A549 (cell line): ENCODE measurements at regions not wholly inside any gene's neighbourhood (a gene's known extent, or its start where the extent isn't known, plus 50 kb on each side); places are given as distances from the start of the nearest gene placed in this dataset.

Source experiments
- ATAC-seq, 2 experiments: fragments of 200-7000 bp in 1 of 2; fragments of >200 bp in 1 of 2; cut with Nextera tagmentation in 1 of 2; cut with Tn5 transposase in 1 of 2; 3 replicates each; pipeline versions ENCODE4 v1.8.0 to v1.9.1; 2018 to 2020; ENCODE audit warnings: mild to moderate bottlenecking in 1 of 2, moderate library complexity in 1 of 2
- CTCF ChIA-PET: fragments of 300-600 bp; sonication (Branson Sonifier 250); formaldehyde crosslinking; extraction: SDS; loops from one replicate; lab custom pipeline; 2021; ENCODE audit warnings: antibody characterized with exemption, inconsistent platforms; lab: Yijun Ruan, JAX
- POLR2A ChIA-PET: fragments of 350-600 bp; formaldehyde crosslinking; extraction: SDS; loops from one replicate; lab custom pipeline; 2021; ENCODE audit warnings: antibody characterized with exemption, inconsistent platforms; lab: Yijun Ruan, JAX
- DNase-seq, 2 experiments: peaks; one replicate each; pipeline versions ENCODE4 v3.0.0 to v3.0.0-alpha.2; 2011 to 2016; ENCODE audit warnings: low read depth in 1 of 2, low spot score in 1 of 2
- FAIRE-seq: peaks from 2 replicates; lab custom pipeline; 2011; peaks lifted over from hg19 to GRCh38; lab: Jason Lieb, UNC
- H3K27ac ChIP-seq, 2 experiments: fragments of >200 bp; sonication (Bioruptor Twin); formaldehyde crosslinking; 3 replicates each; pipeline ENCODE4 v1.5.1; 2016 to 2017
- H3K4me1 ChIP-seq: fragments of >200 bp; sonication (Bioruptor Twin); formaldehyde crosslinking; 3 replicates; pipeline ENCODE4 v1.6.1; 2016
- H3K4me2 ChIP-seq: fragments of >200 bp; sonication (Bioruptor Twin); formaldehyde crosslinking; 3 replicates; pipeline ENCODE4 v1.6.1; 2016
- H3K4me3 ChIP-seq: fragments of >200 bp; sonication (Bioruptor Twin); formaldehyde crosslinking; 3 replicates; pipeline ENCODE4 v1.5.1; 2016
- H3K9me3 ChIP-seq: fragments of >200 bp; sonication (Bioruptor Twin); formaldehyde crosslinking; 3 replicates; pipeline ENCODE4 v1.6.1; 2016
- ATOH8 ChIP-seq: fragments of 250-450 bp; sonication (Bioruptor Pico); IDR thresholded peaks from 2 replicates; pipeline ENCODE4 v1.5.0; 2020; ENCODE audit warnings: low read depth, mild to moderate bottlenecking, moderate library complexity
- BHLHE40 ChIP-seq: IDR thresholded peaks from 2 replicates; pipeline ENCODE4 v1.6.1; 2012; ENCODE audit warnings: low read depth, low read length, inconsistent platforms
- ELK1 ChIP-seq: fragments of 150-350 bp; IDR thresholded peaks from 2 replicates; pipeline ENCODE4 v1.6.1; 2014; ENCODE audit warnings: low read depth, mild to moderate bottlenecking, low read length
- FOSB ChIP-seq: fragments of 250-450 bp; sonication (Bioruptor Pico); IDR thresholded peaks from 2 replicates; pipeline ENCODE4 v1.5.0; 2020; ENCODE audit warnings: mild to moderate bottlenecking, moderate library complexity
- GATA3 ChIP-seq: IDR thresholded peaks from 2 replicates; pipeline ENCODE4 v1.6.1; 2012; ENCODE audit warnings: borderline replicate concordance
- HEYL ChIP-seq: fragments of 250-450 bp; sonication (Bioruptor Pico); IDR thresholded peaks from 2 replicates; pipeline ENCODE4 v1.8.0; 2021; ENCODE audit warnings: mild to moderate bottlenecking, moderate library complexity
- HOXA7 ChIP-seq: fragments of 250-450 bp; sonication (Bioruptor Pico); IDR thresholded peaks from 2 replicates; pipeline ENCODE4 v1.5.0; 2020; ENCODE audit warnings: mild to moderate bottlenecking, moderate library complexity
- HOXB13 ChIP-seq: fragments of 250-450 bp; sonication (Bioruptor Pico); IDR thresholded peaks from 2 replicates; pipeline ENCODE4 v1.5.0; 2020; ENCODE audit warnings: low read depth, mild to moderate bottlenecking, moderate library complexity
- JUNB ChIP-seq: fragments of >200 bp; sonication (Bioruptor Twin); formaldehyde crosslinking; IDR thresholded peaks from 2 replicates; pipeline ENCODE4 v1.6.1; 2016
- KDM1A ChIP-seq: fragments of 200-600 bp; sonication (generic); IDR thresholded peaks from 2 replicates; pipeline ENCODE4 v1.6.1; 2016; ENCODE audit warnings: low read depth, mild to moderate bottlenecking
- MAFK ChIP-seq: fragments of 450-650 bp; IDR thresholded peaks from 2 replicates; pipeline ENCODE4 v1.6.1; 2014; ENCODE audit not compliant: partially characterized antibody
- MAZ ChIP-seq: fragments of 150-350 bp; IDR thresholded peaks from 2 replicates; pipeline ENCODE4 v1.6.1; 2014; ENCODE audit warnings: antibody characterized with exemption, low read depth, low read length, borderline replicate concordance
- MYC ChIP-seq: IDR thresholded peaks from 2 replicates; pipeline ENCODE4 v1.6.1; 2012; ENCODE audit warnings: mild to moderate bottlenecking, inconsistent platforms, low read length, improper control_type of control experiment, borderline replicate concordance
- NR3C1 ChIP-seq: fragments of >200 bp; sonication (Bioruptor Twin); formaldehyde crosslinking; IDR thresholded peaks from 3 replicates; pipeline ENCODE4 v1.6.1; 2017
- PBX3 ChIP-seq: IDR thresholded peaks from 2 replicates; pipeline ENCODE4 v1.6.1; 2012
- PHF8 ChIP-seq: fragments of 200-600 bp; sonication (generic); IDR thresholded peaks from 2 replicates; pipeline ENCODE4 v1.6.1; 2016; ENCODE audit warnings: low read depth, mild to moderate bottlenecking, antibody characterized with exemption, moderate library complexity, borderline replicate concordance
- POLR2AphosphoS2 ChIP-seq: conservative IDR thresholded peaks from 2 replicates; pipeline ENCODE4 v1.6.1; 2012; ENCODE audit warnings: low read length, improper control_type of control experiment, inconsistent platforms
- REST ChIP-seq: fragments of 200-600 bp; sonication (generic); IDR thresholded peaks from 2 replicates; pipeline ENCODE4 v1.6.1; 2016; ENCODE audit warnings: antibody characterized with exemption, mild to moderate bottlenecking, moderate library complexity
- RFX5 ChIP-seq: fragments of 450-650 bp; IDR thresholded peaks from 2 replicates; pipeline ENCODE4 v1.7.1; 2014; ENCODE audit warnings: antibody characterized with exemption, mild to moderate bottlenecking, moderate library complexity
- SMC3 ChIP-seq: fragments of >200 bp; sonication (Bioruptor Twin); formaldehyde crosslinking; IDR thresholded peaks from 3 replicates; pipeline ENCODE4 v1.6.1; 2018; ENCODE audit warnings: inconsistent platforms
- ZSCAN20 ChIP-seq: fragments of 250-450 bp; sonication (Bioruptor Pico); IDR thresholded peaks from 2 replicates; pipeline ENCODE4 v1.8.0; 2022; ENCODE audit warnings: mild to moderate bottlenecking, moderate library complexity
- WGBS: methylation state at CpG from one replicate; pipeline ENCODE4 v1.1.6; 2017; ENCODE audit errors: missing lambda C conversion rate; 5-methylcytosine and 5-hydroxymethylcytosine counted together
- TF ChIP-seq, protein P1 (sequence below): fragments of 450-650 bp; IDR thresholded peaks from 2 replicates; pipeline ENCODE4 v1.6.1; 2014; ENCODE audit warnings: antibody characterized with exemption

DNA sequence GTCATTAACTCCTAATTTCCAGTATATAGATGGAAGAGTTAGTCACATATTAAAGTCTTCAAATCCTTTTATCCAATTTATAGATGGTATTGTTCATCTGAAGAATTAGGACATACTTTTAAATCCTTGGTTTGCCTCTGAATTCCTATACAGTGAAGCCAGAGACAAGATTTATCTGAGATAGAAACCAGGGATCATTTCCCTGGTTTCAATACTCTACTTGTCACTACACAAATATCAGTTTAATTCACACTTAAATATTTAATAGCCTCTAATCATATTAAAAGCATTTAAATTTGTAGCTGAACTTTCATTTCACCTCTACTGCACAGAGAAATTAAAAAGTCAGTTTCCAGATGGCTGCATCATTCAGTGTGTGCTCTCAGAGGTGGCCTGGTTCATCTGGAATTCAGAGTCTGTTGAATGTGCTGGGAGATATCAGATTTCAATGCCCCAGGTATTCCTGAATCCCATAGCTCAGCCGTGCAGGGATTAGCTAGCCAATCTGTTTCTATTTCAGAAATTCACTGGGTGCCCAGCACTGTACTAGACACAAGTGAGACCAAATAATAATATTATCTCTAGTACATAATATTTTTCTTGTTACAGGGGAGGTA, 344.3 kb downstream of the AASDHPPT start:
- ATAC-seq (no peak), DNase-seq (no peak), FAIRE-seq (no peak)
- Histone ChIP-seq H3K4me1 (0 out of 3 replicates have a peak, but pooled peaks cover 3% of the 10 kb centered on the region), H3K4me3 (no peak overlapping the region), H3K9me3 (no peaks in the 10 kb centered on the region), H3K4me2 (no peak overlapping the region), H3K27ac (no peak overlapping the region)
- ChIA-PET POLR2A (no interaction called here), CTCF (interaction anchor here (0.8 kb wide), 1 partner anchor 115 kb away, joined by 3 read pairs; no protein-coding TSS in a partner anchor)
- 33% methylated on average over 1 of the region's 1 CpG for WGBS
- no peak for TF ChIP-seq FOSB (CRISPR knock-in tag)
- no peak for TF ChIP-seq MAFK
- no peak for TF ChIP-seq JUNB
- no peak for TF ChIP-seq BHLHE40
- TF ChIP-seq ELK1, result no peak
- TF ChIP-seq NR3C1, result no peak

GRCh38 chr11:106422583-106422982, 345.1 kb downstream of the AASDHPPT start:
- no peak overlapping the region for H3K4me2 ChIP-seq
- FAIRE-seq (no peak), ATAC-seq (no peak), DNase-seq (no peak)
- H3K4me1 ChIP-seq, result 0 out of 3 replicates have a peak, but pooled peaks cover 3% of the 10 kb centered on the region
- no peak overlapping the region for H3K27ac ChIP-seq
- no peaks in the 10 kb centered on the region for H3K9me3 ChIP-seq
- no peak for TF ChIP-seq MYC
- no peak for TF ChIP-seq SMC3
- TF ChIP-seq MAZ, result no peak
- no peak for TF ChIP-seq POLR2AphosphoS2
- no peak for TF ChIP-seq KDM1A
- no peak for TF ChIP-seq REST
- TF ChIP-seq HOXA7 (CRISPR knock-in tag), result no peak
- TF ChIP-seq HEYL (CRISPR knock-in tag), result no peak
- TF ChIP-seq PHF8, result no peak
- TF ChIP-seq, protein P1, sequence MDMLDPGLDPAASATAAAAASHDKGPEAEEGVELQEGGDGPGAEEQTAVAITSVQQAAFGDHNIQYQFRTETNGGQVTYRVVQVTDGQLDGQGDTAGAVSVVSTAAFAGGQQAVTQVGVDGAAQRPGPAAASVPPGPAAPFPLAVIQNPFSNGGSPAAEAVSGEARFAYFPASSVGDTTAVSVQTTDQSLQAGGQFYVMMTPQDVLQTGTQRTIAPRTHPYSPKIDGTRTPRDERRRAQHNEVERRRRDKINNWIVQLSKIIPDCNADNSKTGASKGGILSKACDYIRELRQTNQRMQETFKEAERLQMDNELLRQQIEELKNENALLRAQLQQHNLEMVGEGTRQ, result no peak
- ChIA-PET CTCF (interaction anchor here (0.8 kb wide), 1 partner anchor 116 kb away, joined by 3 read pairs; no protein-coding TSS in a partner anchor), POLR2A (no interaction called here)
- no peak overlapping the region for H3K4me3 ChIP-seq
- 51% methylated on average over 2 of the region's 3 CpGs for WGBS

DNA sequence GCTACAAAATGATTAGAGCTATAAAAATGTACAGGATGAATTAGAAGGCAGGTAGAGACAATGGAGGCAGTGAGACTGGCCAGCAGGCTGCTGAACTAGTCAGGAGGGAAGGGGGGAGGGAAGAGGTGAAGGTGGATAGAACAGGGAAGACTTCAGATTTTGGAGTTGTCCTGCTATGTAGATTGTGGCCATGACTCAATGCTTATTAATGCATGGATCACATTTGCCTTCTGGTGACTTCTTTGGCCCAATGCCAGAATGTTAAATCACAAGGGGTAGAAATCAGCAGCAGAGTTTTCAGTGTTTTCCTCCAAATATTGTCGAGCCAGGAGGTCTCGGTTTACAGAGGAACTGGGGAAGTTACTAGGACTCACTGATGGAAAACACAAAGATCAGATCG, 346.6 kb downstream of the AASDHPPT start:
- peak in 1 of 2 experiments; percentile 1 for DNase-seq
- 62% methylated on average over 3 of the region's 3 CpGs for WGBS
- H3K9me3 ChIP-seq, result no peaks in the 10 kb centered on the region
- ChIA-PET CTCF (interaction anchor here (0.6 to 0.7 kb wide), 3 partner anchors 9 to 104 kb away, joined by 3 to 4 read pairs (median 4); no protein-coding TSS in a partner anchor), POLR2A (no interaction called here)
- H3K4me1 ChIP-seq, result 0 out of 3 replicates have a peak, but pooled peaks cover 3% of the 10 kb centered on the region
- no peak overlapping the region for H3K27ac ChIP-seq
- ATAC-seq, result no peak
- no peak for FAIRE-seq
- no peak overlapping the region for H3K4me3 ChIP-seq
- H3K4me2 ChIP-seq, result 0 out of 3 replicates have a peak overlapping the region, but pooled peaks have one; percentile 4
- TF ChIP-seq PBX3 (no peak), ZSCAN20 (CRISPR knock-in tag) (no peak), HOXB13 (CRISPR knock-in tag) (no peak), HEYL (CRISPR knock-in tag) (no peak), RFX5 (no peak), ATOH8 (CRISPR knock-in tag) (no peak), GATA3 (no peak), REST (no peak)
